NCI-H2227 (cell line): ENCODE measurements at regions not wholly inside any gene's neighbourhood (a gene's known extent, or its start where the extent isn't known, plus 50 kb on each side); places are given as distances from the start of the nearest gene placed in this dataset.

Experiments
- DNase-seq: peaks from one replicate; lab custom pipeline; 2025; ENCODE audit not compliant: unreplicated experiment; lab: John Stamatoyannopoulos, UW

- no peak for DNase-seq
These were observed 128.5 kb downstream of the METTL4 start for GRCh38 chr18:2442726-2443275.

- DNase-seq: no peak
These were observed 127.0 kb downstream of the METTL4 start for GRCh38 chr18:2444201-2444875.

GRCh38 chr18:2448565-2449151 lies 122.6 kb downstream of the METTL4 start:
- no peak for DNase-seq

GRCh38 chr18:2451556-2451955 lies 119.7 kb downstream of the METTL4 start:
- no peak for DNase-seq

- no peak for DNase-seq
These were observed 111.4 kb downstream of the METTL4 start for GRCh38 chr18:2459886-2460285.

GRCh38 chr18:2466978-2467377 lies 104.3 kb downstream of the METTL4 start:
- DNase-seq: no peak

GRCh38 chr18:2468051-2468450 lies 103.3 kb downstream of the METTL4 start:
- DNase-seq: no peak

- DNase-seq: no peak
These were observed 99.8 kb downstream of the METTL4 start for GRCh38 chr18:2471523-2471922.

GRCh38 chr18:2478662-2479061 lies 92.6 kb downstream of the METTL4 start:
- no peak for DNase-seq

GRCh38 chr18:2480536-2480935 lies 90.8 kb downstream of the METTL4 start:
- DNase-seq: no peak

GRCh38 chr18:2482706-2483475 lies 88.4 kb downstream of the METTL4 start:
- no peak for DNase-seq

- DNase-seq: no peak
These were observed 85.3 kb downstream of the METTL4 start for GRCh38 chr18:2485983-2486382.

- DNase-seq: no peak
These were observed 84.9 kb downstream of the METTL4 start for GRCh38 chr18:2486426-2486825.
